ENCODE measurements at regions not wholly inside any gene's neighbourhood (a gene's known extent, or its start where the extent isn't known, plus 50 kb on each side); places are given as distances from the start of the nearest gene placed in this dataset.

DNA sequence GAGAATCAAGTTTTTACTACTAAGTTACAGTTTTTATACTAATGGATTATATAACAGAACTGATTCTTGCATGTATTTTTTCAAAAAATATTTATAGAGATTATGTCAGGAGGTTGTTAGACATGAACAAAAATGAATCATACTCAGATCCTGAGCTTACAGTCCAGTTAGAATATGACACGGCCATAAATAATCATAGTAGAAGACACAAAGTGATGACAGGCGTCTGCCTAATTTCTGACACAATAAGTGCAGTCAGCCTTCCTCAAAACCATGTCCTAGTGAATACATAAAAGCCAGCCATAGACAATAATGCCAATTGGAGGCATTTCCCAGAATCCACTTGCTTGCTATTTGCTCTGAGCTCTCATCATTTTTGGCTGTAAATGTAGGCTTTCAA is 81.7 kb upstream of the POU1F1 start:
- TF ChIP-seq CTCF (IDR thresholded peaks at IDR 0.05; ENCODE audit: low read length) (no peak), EZH2 (optimal IDR thresholded peaks at IDR 0.05; ENCODE audit: low read depth, low read length) (no peak), EZH2phosphoT487 (IDR thresholded peaks at IDR 0.05; ENCODE audit: low read length) (no peak)
- no peak overlapping the region for H2AFZ ChIP-seq (ENCODE audit: low read length)
- H3K9me3 ChIP-seq (replicated peaks; ENCODE audit: insufficient read depth, low read length) = no peaks in the 10 kb centered on the region
- H3K27me3 ChIP-seq (replicated peaks; ENCODE audit: insufficient read depth, low read length) = no peaks in the 10 kb centered on the region
- no peaks in the 10 kb centered on the region for H3K79me2 ChIP-seq (ENCODE audit: low read length)
- no peak for DNase-seq
- H4K20me1 ChIP-seq (ENCODE audit: insufficient read depth, low read length) = no peaks in the 10 kb centered on the region
- peaks cover 8% of the 10 kb centered on the region; the same call in 1 of the 2 replicates for H3F3A ChIP-seq (ENCODE audit: insufficient read depth, low read length)
- no peak overlapping the region for H3K4me2 ChIP-seq (ENCODE audit: low read depth, low read length)
- H3K27ac ChIP-seq (ENCODE audit: low read length) = no peak overlapping the region
- peaks cover 15% of the 10 kb centered on the region for H3K4me1 ChIP-seq (ENCODE audit: low read length)
- no peak overlapping the region for H3K9ac ChIP-seq (ENCODE audit: low read length)
- no peaks in the 10 kb centered on the region for H3K36me3 ChIP-seq (replicated peaks; ENCODE audit: insufficient read depth, low read length)
- H3K9me2 ChIP-seq (replicated peaks; ENCODE audit: insufficient read depth, low read length) = no peaks in the 10 kb centered on the region
- H3K4me3 ChIP-seq (ENCODE audit: low read length) = no peak overlapping the region

- no peaks in the 10 kb centered on the region for H3K27me3 ChIP-seq (replicated peaks; ENCODE audit: insufficient read depth, low read length)
- no peak overlapping the region for H3K4me3 ChIP-seq (ENCODE audit: low read length)
- H3K4me2 ChIP-seq (ENCODE audit: low read depth, low read length) = no peak overlapping the region
- no peak for DNase-seq
- no peaks in the 10 kb centered on the region for H3K36me3 ChIP-seq (replicated peaks; ENCODE audit: insufficient read depth, low read length)
- H4K20me1 ChIP-seq (ENCODE audit: insufficient read depth, low read length) = no peaks in the 10 kb centered on the region
- H3K79me2 ChIP-seq (ENCODE audit: low read length) = no peaks in the 10 kb centered on the region
- H3K9ac ChIP-seq (ENCODE audit: low read length) = no peak overlapping the region
- H3F3A ChIP-seq (ENCODE audit: insufficient read depth, low read length) = no peaks in the 10 kb centered on the region
- TF ChIP-seq EZH2 (optimal IDR thresholded peaks at IDR 0.05; ENCODE audit: low read depth, low read length) (no peak), CTCF (IDR thresholded peaks at IDR 0.05; ENCODE audit: low read length) (no peak), EZH2phosphoT487 (IDR thresholded peaks at IDR 0.05; ENCODE audit: low read length) (no peak)
- H3K9me2 ChIP-seq (replicated peaks; ENCODE audit: insufficient read depth, low read length) = no peaks in the 10 kb centered on the region
- no peaks in the 10 kb centered on the region for H3K4me1 ChIP-seq (ENCODE audit: low read length)
- H3K27ac ChIP-seq (ENCODE audit: low read length) = no peak overlapping the region
- H2AFZ ChIP-seq (ENCODE audit: low read length) = no peak overlapping the region
- no peaks in the 10 kb centered on the region for H3K9me3 ChIP-seq (replicated peaks; ENCODE audit: insufficient read depth, low read length)
These were observed 78.0 kb upstream of the POU1F1 start for GRCh38 chr3:87354398-87354797.

GRCh38 chr3:87351937-87352336 is 75.6 kb upstream of the POU1F1 start:
- no peak for DNase-seq
- no peak overlapping the region for H3K4me2 ChIP-seq (ENCODE audit: low read depth, low read length)
- no peak overlapping the region for H2AFZ ChIP-seq (ENCODE audit: low read length)
- H3K27ac ChIP-seq (ENCODE audit: low read length) = no peak overlapping the region
- TF ChIP-seq EZH2phosphoT487 (IDR thresholded peaks at IDR 0.05; ENCODE audit: low read length) = no peak
- TF ChIP-seq EZH2 (optimal IDR thresholded peaks at IDR 0.05; ENCODE audit: low read depth, low read length) = no peak
- TF ChIP-seq CTCF (IDR thresholded peaks at IDR 0.05; ENCODE audit: low read length) = no peak
- H3K79me2 ChIP-seq (ENCODE audit: low read length) = no peaks in the 10 kb centered on the region
- H3K4me3 ChIP-seq (ENCODE audit: low read length) = no peak overlapping the region
- H3K9me3 ChIP-seq (replicated peaks; ENCODE audit: insufficient read depth, low read length) = no peaks in the 10 kb centered on the region
- H3K4me1 ChIP-seq (ENCODE audit: low read length) = no peaks in the 10 kb centered on the region
- H3K36me3 ChIP-seq (replicated peaks; ENCODE audit: insufficient read depth, low read length) = no peaks in the 10 kb centered on the region
- H4K20me1 ChIP-seq (ENCODE audit: insufficient read depth, low read length) = no peaks in the 10 kb centered on the region
- H3K27me3 ChIP-seq (replicated peaks; ENCODE audit: insufficient read depth, low read length) = no peaks in the 10 kb centered on the region
- no peaks in the 10 kb centered on the region for H3F3A ChIP-seq (ENCODE audit: insufficient read depth, low read length)
- no peak overlapping the region for H3K9ac ChIP-seq (ENCODE audit: low read length)
- no peaks in the 10 kb centered on the region for H3K9me2 ChIP-seq (replicated peaks; ENCODE audit: insufficient read depth, low read length)
